Gastroesophageal sphincter (tissue), 4 donors: ENCODE measurements at regions not wholly inside any gene's neighbourhood (a gene's known extent, or its start where the extent isn't known, plus 50 kb on each side); places are given as distances from the start of the nearest gene placed in this dataset.

Source experiments
- ATAC-seq: fragments of 150-250 bp; one replicate; pipeline ENCODE4 v1.9.1; 2016; ENCODE audit warnings: mild to moderate bottlenecking, moderate library complexity
- H3K27ac ChIP-seq, 4 donors: fragments of 200-600 bp; sonication (generic) in 3 of 4; 1 replicate in 3 of 4; 2 replicates in 1 of 4; pipeline ENCODE4 v1.5.1; 2016 to 2019
- H3K27me3 ChIP-seq: fragments of 200-600 bp; sonication (generic); one replicate; pipeline ENCODE4 v1.5.1; 2019
- H3K36me3 ChIP-seq, 2 donors: fragments of 200-600 bp; sonication (generic); one replicate each; pipeline ENCODE4 v1.5.1; 2019; ENCODE audit warnings: control low read depth in 1 of 2
- H3K4me1 ChIP-seq, 3 donors: fragments of 200-600 bp; sonication (generic); 1 replicate in 2 of 3; 2 replicates in 1 of 3; pipeline ENCODE4 v1.5.1; 2016 to 2019; ENCODE audit warnings: control low read depth in 2 of 3
- H3K4me3 ChIP-seq, 2 donors: fragments of 200-600 bp; sonication (generic); one replicate each; pipeline ENCODE4 v1.5.1; 2019; ENCODE audit warnings: mild to moderate bottlenecking in 1 of 2, moderate library complexity in 1 of 2
- H3K9me3 ChIP-seq, 3 donors: fragments of 200-600 bp; sonication (generic); one replicate each; pipeline ENCODE4 v1.5.1; 2017 to 2019; ENCODE audit warnings: control low read depth in 2 of 3
- CTCF ChIP-seq, 4 experiments: fragments of 200-600 bp in 2 of 4; fragments of 450-650 bp in 2 of 4; sonication (generic) in 1 of 4; IDR thresholded peaks; one replicate each; pipeline ENCODE4 v1.5.1; 2017 to 2019; ENCODE audit warnings: antibody characterized with exemption in 4 of 4, mild to moderate bottlenecking in 2 of 4, moderate library complexity in 2 of 4
- EP300 ChIP-seq: sonication (generic); formaldehyde crosslinking; IDR thresholded peaks from one replicate; pipeline ENCODE4 v1.6.1; 2017; ENCODE audit warnings: antibody characterized with exemption, mild to moderate bottlenecking
- POLR2A ChIP-seq, 2 donors: fragments of 450-650 bp; IDR thresholded peaks; one replicate each; pipeline ENCODE4 v1.6.1; 2017; ENCODE audit warnings: antibody characterized with exemption in 2 of 2, mild to moderate bottlenecking in 2 of 2, moderate library complexity in 1 of 2
- POLR2AphosphoS5 ChIP-seq: sonication (generic); formaldehyde crosslinking; IDR thresholded peaks from one replicate; pipeline ENCODE4 v1.6.1; 2017; ENCODE audit warnings: antibody characterized with exemption
- WGBS, 2 donors: methylation state at CpG; one replicate each; pipeline ENCODE4 v1.1.5; 2018; ENCODE audit warnings: low coverage in 1 of 2; 5-methylcytosine and 5-hydroxymethylcytosine counted together

DNA sequence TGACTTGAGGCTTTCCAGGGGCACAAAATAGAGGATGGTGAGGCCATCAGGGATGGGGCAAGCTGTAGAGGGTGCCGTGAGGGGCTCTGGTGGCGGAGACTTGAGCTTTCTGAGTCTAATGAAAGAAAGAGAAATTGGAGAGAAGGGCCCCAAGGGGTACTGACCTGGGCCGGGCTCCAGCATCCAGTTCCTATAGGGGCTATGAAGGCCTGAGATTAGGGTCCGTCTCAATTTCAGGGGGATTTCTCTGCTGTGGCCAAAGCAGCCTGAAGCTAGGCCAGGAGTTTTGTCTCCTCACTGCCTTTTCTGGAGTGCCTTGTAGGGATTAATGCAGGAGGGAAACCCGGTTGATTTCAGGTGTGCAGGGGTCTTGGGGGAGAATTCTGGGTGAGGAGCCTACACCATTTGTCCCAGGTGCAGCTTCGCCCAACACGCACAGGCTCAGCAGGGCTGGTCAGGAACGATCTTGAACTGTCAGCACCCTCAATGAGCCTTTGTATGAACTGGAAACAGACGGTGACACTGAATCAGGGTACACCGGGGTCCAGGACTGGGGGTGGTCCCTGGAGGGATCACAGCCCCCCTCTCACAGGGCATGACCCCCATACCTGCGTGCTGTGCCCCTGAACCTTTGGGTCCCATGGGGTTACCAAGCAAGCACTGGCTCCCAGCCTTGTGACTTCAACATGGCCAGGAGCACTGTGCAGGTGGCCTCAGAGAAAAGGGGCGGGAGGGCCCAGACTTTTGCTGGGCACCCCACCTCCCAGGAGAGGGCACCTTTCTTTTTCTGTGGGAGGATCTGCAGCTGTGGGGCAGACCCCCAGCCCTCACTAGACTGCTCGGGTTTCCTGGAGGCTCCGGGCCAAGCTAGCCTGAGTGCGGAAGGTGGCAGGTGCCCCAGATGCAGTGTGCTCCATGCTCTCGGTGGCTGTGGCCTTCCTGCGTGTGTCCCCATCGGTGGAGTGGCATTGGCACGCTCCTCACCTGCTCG is 122.9 kb upstream of the RET start:
- no peak overlapping the region for H3K27ac ChIP-seq
- peaks cover 0 to 11% (median 0%) of the 10 kb centered on the region in 3 donors for H3K9me3 ChIP-seq
- H3K4me1 ChIP-seq, result peaks cover 0 to 13% (median 0%) of the 10 kb centered on the region in 3 donors
- H3K4me3 ChIP-seq, result no peak overlapping the region
- TF ChIP-seq EP300 (no peak), CTCF (IDR thresholded peaks at IDR 0.05) (no peak), POLR2AphosphoS5 (no peak), POLR2A (IDR thresholded peaks at IDR 0.05) (no peak)
- no peaks in the 10 kb centered on the region for H3K36me3 ChIP-seq
- peaks cover 52% of the 10 kb centered on the region for H3K27me3 ChIP-seq
- ATAC-seq, result no peak
- 74 to 96% methylated on average over 4 to 5 of the region's 20 CpGs for WGBS, 2 donors

DNA sequence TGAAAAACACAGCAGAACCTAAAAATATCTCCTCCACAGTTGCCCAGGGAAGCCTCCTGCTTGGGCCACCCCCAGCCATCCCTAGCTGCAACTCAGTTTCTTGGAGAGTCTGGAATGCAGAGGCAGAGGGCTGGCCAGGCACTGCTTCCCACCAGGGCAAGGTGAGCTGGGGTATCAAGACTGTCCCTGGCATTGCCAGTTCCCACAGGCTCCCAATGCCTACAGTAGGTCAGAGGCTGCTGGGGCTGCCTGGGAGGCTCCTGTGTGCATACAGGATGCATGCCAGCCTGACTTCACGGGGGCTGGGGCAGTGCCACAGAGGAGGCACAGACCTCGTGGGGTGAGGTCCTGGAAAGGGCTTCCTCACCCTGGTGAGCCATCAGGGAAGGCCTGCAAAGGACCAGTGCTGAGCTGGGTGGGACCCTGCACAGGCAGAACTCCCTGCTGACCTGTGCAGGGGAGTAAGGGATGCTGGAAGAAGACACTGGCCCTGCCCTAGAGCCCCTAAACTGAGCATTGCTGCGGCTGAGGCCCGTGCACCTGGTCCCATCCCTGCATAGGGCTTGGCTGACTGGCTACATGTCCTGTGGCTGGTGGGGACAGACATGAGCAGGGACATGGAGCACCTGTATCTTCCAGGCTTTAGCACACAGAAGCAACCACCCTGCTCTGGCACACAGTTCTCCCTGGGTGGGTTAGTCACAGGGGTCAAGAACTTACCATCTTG is 121.9 kb upstream of the RET start:
- peaks cover 0 to 13% (median 0%) of the 10 kb centered on the region in 3 donors for H3K4me1 ChIP-seq
- no peak for TF ChIP-seq EP300
- no peak for TF ChIP-seq CTCF (IDR thresholded peaks at IDR 0.05)
- no peak for TF ChIP-seq POLR2AphosphoS5
- no peak for TF ChIP-seq POLR2A (IDR thresholded peaks at IDR 0.05)

GRCh38 chr10:42955493-42955889 is 121.4 kb upstream of the RET start:
- H3K4me1 ChIP-seq, result peaks cover 0 to 13% (median 0%) of the 10 kb centered on the region in 3 donors
- H3K9me3 ChIP-seq, result peaks cover 0 to 11% (median 0%) of the 10 kb centered on the region in 3 donors
- H3K27me3 ChIP-seq, result peaks cover 43% of the 10 kb centered on the region
- TF ChIP-seq POLR2AphosphoS5, result no peak
- TF ChIP-seq EP300, result no peak
- no peak for TF ChIP-seq CTCF (IDR thresholded peaks at IDR 0.05)
- TF ChIP-seq POLR2A (IDR thresholded peaks at IDR 0.05), result no peak
- no peak overlapping the region for H3K27ac ChIP-seq
- no peak for ATAC-seq
- no peaks in the 10 kb centered on the region for H3K36me3 ChIP-seq
- no peak overlapping the region for H3K4me3 ChIP-seq
- WGBS, 2 donors, result no CpG with 5 or more reads among the region's 3 CpGs

More for the DNA sequence above, 121.9 kb upstream of the RET start:
- H3K9me3 ChIP-seq, result peaks cover 0 to 11% (median 0%) of the 10 kb centered on the region in 3 donors
- ATAC-seq, result no peak
- no peak overlapping the region for H3K27ac ChIP-seq
- WGBS, 2 donors, result no CpG with 5 or more reads among the region's 4 CpGs
- H3K4me3 ChIP-seq, result no peak overlapping the region
- H3K36me3 ChIP-seq, result no peaks in the 10 kb centered on the region
- peaks cover 46% of the 10 kb centered on the region for H3K27me3 ChIP-seq

GRCh38 chr10:42956045-42956444 is 120.8 kb upstream of the RET start:
- H3K27ac ChIP-seq, result no peak overlapping the region
- H3K4me1 ChIP-seq, result peaks cover 0 to 12% (median 0%) of the 10 kb centered on the region in 3 donors
- H3K9me3 ChIP-seq, result peaks cover 0 to 11% (median 0%) of the 10 kb centered on the region in 3 donors
- no peak overlapping the region for H3K4me3 ChIP-seq
- peaks cover 38% of the 10 kb centered on the region for H3K27me3 ChIP-seq
- 82% methylated on average over 2 of the region's 3 CpGs; no CpG with 5 or more reads in 1 of the 2 donors for WGBS, 2 donors
- no peak for TF ChIP-seq CTCF (IDR thresholded peaks at IDR 0.05)
- no peak for TF ChIP-seq POLR2A (IDR thresholded peaks at IDR 0.05)
- no peak for TF ChIP-seq EP300
- TF ChIP-seq POLR2AphosphoS5, result no peak
- no peaks in the 10 kb centered on the region for H3K36me3 ChIP-seq
- ATAC-seq, result no peak
